Astrocyte of the spinal cord (primary cell): ENCODE measurements at regions not wholly inside any gene's neighbourhood (a gene's known extent, or its start where the extent isn't known, plus 50 kb on each side); places are given as distances from the start of the nearest gene placed in this dataset.

Source experiments
- DNase-seq: peaks from one replicate; pipeline ENCODE4 v3.0.0; 2011; ENCODE audit warnings: low read depth, low spot score
- H3K4me3 ChIP-seq: 2 replicates; pipeline ENCODE4 v1.5.1; 2011; ENCODE audit warnings: low read depth, mild to moderate bottlenecking, low read length, moderate library complexity
- CTCF ChIP-seq: IDR thresholded peaks from 2 replicates; pipeline ENCODE4 v1.5.1; 2012; ENCODE audit warnings: low read depth, mild to moderate bottlenecking, low read length, inconsistent platforms
- in situ Hi-C: cut with HindIII; loops from 2 replicates; pipeline ENCODE4 v1.10.0; 2017; ENCODE audit warnings: low sequenced_read_pairs

GRCh38 chr7:79620291-79620690, 166.8 kb upstream of the MAGI2 start:
- no peak for TF ChIP-seq CTCF
- H3K4me3 ChIP-seq = no peak overlapping the region
- DNase-seq = no peak
- in situ Hi-C loops = no loop called here

GRCh38 chr7:79619216-79619615, 165.7 kb upstream of the MAGI2 start:
- H3K4me3 ChIP-seq = no peak overlapping the region
- DNase-seq = no peak
- in situ Hi-C loops = no loop called here
- no peak for TF ChIP-seq CTCF

- H3K4me3 ChIP-seq = no peak overlapping the region
- in situ Hi-C loops = no loop called here
- TF ChIP-seq CTCF = no peak
- DNase-seq = no peak
Observed at GRCh38 chr7:79615871-79616640, 162.6 kb upstream of the MAGI2 start.

GRCh38 chr7:79615466-79615865, 162.0 kb upstream of the MAGI2 start:
- no peak for DNase-seq
- no peak overlapping the region for H3K4me3 ChIP-seq
- in situ Hi-C loops = no loop called here
- no peak for TF ChIP-seq CTCF

GRCh38 chr7:79612903-79613302, 159.4 kb upstream of the MAGI2 start:
- no peak for DNase-seq
- TF ChIP-seq CTCF = no peak
- in situ Hi-C loops = no loop called here
- H3K4me3 ChIP-seq = no peak overlapping the region

GRCh38 chr7:79612022-79612421, 158.6 kb upstream of the MAGI2 start:
- TF ChIP-seq CTCF = no peak
- no peak for DNase-seq
- in situ Hi-C loops = no loop called here
- H3K4me3 ChIP-seq = no peak overlapping the region
